ENCODE measurements at regions not wholly inside any gene's neighbourhood (a gene's known extent, or its start where the extent isn't known, plus 50 kb on each side); places are given as distances from the start of the nearest gene placed in this dataset.

GRCh38 chr10:131805696-131806095, 95.1 kb upstream of the PPP2R2D start:
- TF ChIP-seq, protein P1, sequence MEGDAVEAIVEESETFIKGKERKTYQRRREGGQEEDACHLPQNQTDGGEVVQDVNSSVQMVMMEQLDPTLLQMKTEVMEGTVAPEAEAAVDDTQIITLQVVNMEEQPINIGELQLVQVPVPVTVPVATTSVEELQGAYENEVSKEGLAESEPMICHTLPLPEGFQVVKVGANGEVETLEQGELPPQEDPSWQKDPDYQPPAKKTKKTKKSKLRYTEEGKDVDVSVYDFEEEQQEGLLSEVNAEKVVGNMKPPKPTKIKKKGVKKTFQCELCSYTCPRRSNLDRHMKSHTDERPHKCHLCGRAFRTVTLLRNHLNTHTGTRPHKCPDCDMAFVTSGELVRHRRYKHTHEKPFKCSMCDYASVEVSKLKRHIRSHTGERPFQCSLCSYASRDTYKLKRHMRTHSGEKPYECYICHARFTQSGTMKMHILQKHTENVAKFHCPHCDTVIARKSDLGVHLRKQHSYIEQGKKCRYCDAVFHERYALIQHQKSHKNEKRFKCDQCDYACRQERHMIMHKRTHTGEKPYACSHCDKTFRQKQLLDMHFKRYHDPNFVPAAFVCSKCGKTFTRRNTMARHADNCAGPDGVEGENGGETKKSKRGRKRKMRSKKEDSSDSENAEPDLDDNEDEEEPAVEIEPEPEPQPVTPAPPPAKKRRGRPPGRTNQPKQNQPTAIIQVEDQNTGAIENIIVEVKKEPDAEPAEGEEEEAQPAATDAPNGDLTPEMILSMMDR (IDR thresholded peaks at IDR 0.05; ENCODE audit: extremely low read depth, missing control alignments): no peak
- no peak for DNase-seq (ENCODE audit: low spot score)

- no peak for DNase-seq (ENCODE audit: low spot score)
- TF ChIP-seq, protein P1 (IDR thresholded peaks at IDR 0.05; ENCODE audit: extremely low read depth, missing control alignments): no peak
Measured at GRCh38 chr10:131806146-131806545, 94.7 kb upstream of the PPP2R2D start.

GRCh38 chr10:131806646-131807317, 94.0 kb upstream of the PPP2R2D start:
- TF ChIP-seq, protein P1 (IDR thresholded peaks at IDR 0.05; ENCODE audit: extremely low read depth, missing control alignments): no peak
- DNase-seq (ENCODE audit: low spot score): no peak

- DNase-seq (ENCODE audit: low spot score): no peak
- TF ChIP-seq, protein P1 (IDR thresholded peaks at IDR 0.05; ENCODE audit: extremely low read depth, missing control alignments): no peak
Measured at GRCh38 chr10:131808370-131808930, 92.4 kb upstream of the PPP2R2D start.

DNA sequence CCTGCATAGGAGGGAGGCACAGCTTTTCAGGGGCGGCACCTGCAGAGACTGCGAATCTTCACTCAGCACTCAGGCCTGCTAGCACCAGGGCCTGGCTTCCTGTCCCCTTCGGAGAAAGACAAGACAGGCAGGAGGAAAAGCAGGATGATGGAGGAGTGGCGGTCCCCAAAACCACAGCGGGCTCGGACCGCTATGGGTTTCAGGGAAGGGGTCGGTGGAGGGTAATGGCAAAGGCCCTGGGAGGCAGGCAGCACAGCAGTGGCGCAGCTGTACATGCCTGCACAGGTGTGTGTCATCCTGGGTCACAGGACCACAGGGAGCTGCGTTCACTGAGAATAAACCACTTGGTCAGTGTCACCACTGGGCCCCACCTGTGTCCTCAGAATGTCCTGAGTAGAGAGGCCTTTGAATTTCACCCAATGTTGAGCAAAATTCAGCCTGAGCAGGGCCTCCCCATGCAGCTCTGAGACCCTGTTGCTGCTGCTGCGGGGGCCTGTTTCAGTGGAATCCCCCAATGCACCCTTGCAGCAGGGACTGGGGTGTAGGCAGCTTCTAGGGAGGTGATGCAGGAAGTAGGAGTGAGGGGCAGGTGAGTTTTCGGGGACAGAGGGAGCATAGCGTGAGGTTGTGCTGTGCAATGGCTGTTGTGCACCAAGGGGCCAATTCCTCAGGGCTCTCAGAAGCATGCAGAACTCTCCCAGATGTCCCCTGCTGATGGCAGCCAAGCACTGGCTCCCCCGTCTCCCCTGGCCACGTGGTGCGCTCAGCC, 90.6 kb upstream of the PPP2R2D start:
- TF ChIP-seq, protein P1 (IDR thresholded peaks at IDR 0.05; ENCODE audit: extremely low read depth, missing control alignments): no peak
- no peak for DNase-seq (ENCODE audit: low spot score)

- no peak for DNase-seq (ENCODE audit: low spot score)
- TF ChIP-seq, protein P1 (IDR thresholded peaks at IDR 0.05; ENCODE audit: extremely low read depth, missing control alignments): no peak
Measured at GRCh38 chr10:131810805-131811629, 89.8 kb upstream of the PPP2R2D start.
